IPS DF 6.9 (cell line): ENCODE measurements at regions not wholly inside any gene's neighbourhood (a gene's known extent, or its start where the extent isn't known, plus 50 kb on each side); places are given as distances from the start of the nearest gene placed in this dataset.

Experiments
- DNase-seq: peaks from one replicate; pipeline ENCODE4 v3.0.0-alpha.2; 2013; ENCODE audit warnings: low read depth, low spot score
- H3K27ac ChIP-seq: one replicate; pipeline ENCODE4 v1.5.1; 2013; ENCODE audit warnings: low read length, control low read depth
- H3K27me3 ChIP-seq: 2 replicates; pipeline ENCODE4 v1.6.1; 2013; ENCODE audit warnings: mild to moderate bottlenecking, low read length; ENCODE audit not compliant: control insufficient read depth, insufficient read depth
- H3K36me3 ChIP-seq: 2 replicates; pipeline ENCODE4 v1.6.1; 2013; ENCODE audit warnings: low read length; ENCODE audit not compliant: control insufficient read depth, insufficient read depth
- H3K4me1 ChIP-seq: 2 replicates; pipeline ENCODE4 v1.6.1; 2013; ENCODE audit warnings: low read length; ENCODE audit not compliant: control insufficient read depth, insufficient read depth
- H3K4me3 ChIP-seq: 2 replicates; pipeline ENCODE4 v1.5.1; 2013; ENCODE audit warnings: mild to moderate bottlenecking, low read length
- H3K9me3 ChIP-seq: 2 replicates; pipeline ENCODE4 v1.6.1; 2013; ENCODE audit warnings: low read length, inconsistent platforms; ENCODE audit not compliant: control insufficient read depth, insufficient read depth
- WGBS: extraction: QIAGEN DNeasy Blood & Tissue Kit; methylation state at CpG from one replicate; pipeline ENCODE4 v1.1.7; 2013; ENCODE audit warnings: mixed read lengths, missing lambda C conversion rate; ENCODE audit not compliant: insufficient read length, insufficient coverage; 5-methylcytosine and 5-hydroxymethylcytosine counted together

GRCh38 chr10:47156873-47157272 lies 143.1 kb upstream of the GDF10 start:
- Histone ChIP-seq H3K4me3 (no peak overlapping the region), H3K27me3 (no peaks in the 10 kb centered on the region), H3K4me1 (no peaks in the 10 kb centered on the region; the same call in 1 of the 2 replicates), H3K27ac (no peak overlapping the region), H3K36me3 (no peaks in the 10 kb centered on the region), H3K9me3 (no peaks in the 10 kb centered on the region)
- WGBS, result no CpG with 5 or more reads among the region's 4 CpGs
- DNase-seq, result no peak

GRCh38 chr10:47158116-47159071 lies 141.6 kb upstream of the GDF10 start:
- H3K27ac ChIP-seq, result no peak overlapping the region
- no peaks in the 10 kb centered on the region for H3K36me3 ChIP-seq
- no peaks in the 10 kb centered on the region for H3K9me3 ChIP-seq
- WGBS, result no CpG with 5 or more reads among the region's 10 CpGs
- no peaks in the 10 kb centered on the region; the same call in 1 of the 2 replicates for H3K4me1 ChIP-seq
- no peak for DNase-seq
- no peaks in the 10 kb centered on the region for H3K27me3 ChIP-seq
- H3K4me3 ChIP-seq, result no peak overlapping the region

- H3K9me3 ChIP-seq, result no peaks in the 10 kb centered on the region
- no peak overlapping the region for H3K27ac ChIP-seq
- no CpG with 5 or more reads among the region's 7 CpGs for WGBS
- no peak for DNase-seq
- no peaks in the 10 kb centered on the region; the same call in 1 of the 2 replicates for H3K4me1 ChIP-seq
- H3K36me3 ChIP-seq, result no peaks in the 10 kb centered on the region
- H3K4me3 ChIP-seq, result no peak overlapping the region
- no peaks in the 10 kb centered on the region for H3K27me3 ChIP-seq
Observed at GRCh38 chr10:47159361-47160260, 140.4 kb upstream of the GDF10 start.

GRCh38 chr10:47160261-47160908 lies 139.6 kb upstream of the GDF10 start:
- no peak overlapping the region for H3K4me3 ChIP-seq
- H3K27ac ChIP-seq, result no peak overlapping the region
- no peaks in the 10 kb centered on the region for H3K9me3 ChIP-seq
- no peaks in the 10 kb centered on the region; the same call in 1 of the 2 replicates for H3K4me1 ChIP-seq
- H3K27me3 ChIP-seq, result no peaks in the 10 kb centered on the region
- DNase-seq, result no peak
- no CpG with 5 or more reads among the region's 9 CpGs for WGBS
- H3K36me3 ChIP-seq, result no peaks in the 10 kb centered on the region

- Histone ChIP-seq H3K36me3 (no peaks in the 10 kb centered on the region), H3K27me3 (no peaks in the 10 kb centered on the region), H3K4me1 (no peaks in the 10 kb centered on the region; the same call in 1 of the 2 replicates), H3K9me3 (no peaks in the 10 kb centered on the region), H3K27ac (no peak overlapping the region), H3K4me3 (no peak overlapping the region)
- WGBS, result no CpG with 5 or more reads among the region's 4 CpGs
- DNase-seq, result no peak
Observed at GRCh38 chr10:47160967-47161366, 139.0 kb upstream of the GDF10 start.

GRCh38 chr10:47161465-47161864 lies 138.5 kb upstream of the GDF10 start:
- Histone ChIP-seq H3K27me3 (no peaks in the 10 kb centered on the region), H3K9me3 (no peaks in the 10 kb centered on the region), H3K36me3 (no peaks in the 10 kb centered on the region)

GRCh38 chr10:47164126-47164799 lies 135.7 kb upstream of the GDF10 start:
- no peaks in the 10 kb centered on the region; the same call in 1 of the 2 replicates for H3K4me1 ChIP-seq
- H3K27me3 ChIP-seq, result no peaks in the 10 kb centered on the region

More at GRCh38 chr10:47161465-47161864, 138.5 kb upstream of the GDF10 start:
- no peak for DNase-seq
- no peak overlapping the region for H3K4me3 ChIP-seq
- no peaks in the 10 kb centered on the region; the same call in 1 of the 2 replicates for H3K4me1 ChIP-seq
- no CpG with 5 or more reads among the region's 4 CpGs for WGBS
- H3K27ac ChIP-seq, result no peak overlapping the region

GRCh38 chr10:47164800-47165128 lies 135.2 kb upstream of the GDF10 start:
- Histone ChIP-seq H3K27me3 (no peaks in the 10 kb centered on the region), H3K4me3 (no peak overlapping the region), H3K4me1 (no peaks in the 10 kb centered on the region; the same call in 1 of the 2 replicates), H3K36me3 (no peaks in the 10 kb centered on the region), H3K9me3 (no peaks in the 10 kb centered on the region), H3K27ac (no peak overlapping the region)
- DNase-seq, result no peak
- no CpG with 5 or more reads among the region's 3 CpGs for WGBS

More at GRCh38 chr10:47164126-47164799, 135.7 kb upstream of the GDF10 start:
- no peak for DNase-seq
- Histone ChIP-seq H3K9me3 (no peaks in the 10 kb centered on the region), H3K27ac (no peak overlapping the region), H3K4me3 (no peak overlapping the region), H3K36me3 (no peaks in the 10 kb centered on the region)
- WGBS, result no CpG with 5 or more reads among the region's 9 CpGs

GRCh38 chr10:47165168-47165710 lies 134.8 kb upstream of the GDF10 start:
- Histone ChIP-seq H3K9me3 (no peaks in the 10 kb centered on the region), H3K27me3 (no peaks in the 10 kb centered on the region), H3K4me1 (no peaks in the 10 kb centered on the region; the same call in 1 of the 2 replicates), H3K36me3 (no peaks in the 10 kb centered on the region), H3K27ac (no peak overlapping the region), H3K4me3 (no peak overlapping the region)
- DNase-seq, result no peak
- WGBS, result no CpG with 5 or more reads among the region's 7 CpGs
